ENCODE measurements at regions not wholly inside any gene's neighbourhood (a gene's known extent, or its start where the extent isn't known, plus 50 kb on each side); places are given as distances from the start of the nearest gene placed in this dataset.

GRCh38 chr1:117780687-117781475 lies 148.5 kb downstream of the GDAP2 start:
- Histone ChIP-seq H3K4me3 (replicated peaks; ENCODE audit: low read depth, low read length) (no peak overlapping the region), H3K27me3 (replicated peaks; ENCODE audit: control insufficient read depth, insufficient read depth, low read length) (no peaks in the 10 kb centered on the region; the same call in 1 of the 2 replicates), H3K36me3 (ENCODE audit: control insufficient read depth, insufficient read depth, low read length) (no peaks in the 10 kb centered on the region)
- no peak for TF ChIP-seq CTCF (IDR thresholded peaks at IDR 0.05; ENCODE audit: insufficient read depth, low read length, poor library complexity, severe bottlenecking)
- DNase-seq (ENCODE audit: extremely low read depth, insufficient read length) = no peak

- Histone ChIP-seq H3K4me3 (replicated peaks; ENCODE audit: low read depth, low read length) (no peak overlapping the region), H3K27me3 (replicated peaks; ENCODE audit: control insufficient read depth, insufficient read depth, low read length) (no peaks in the 10 kb centered on the region; the same call in 1 of the 2 replicates), H3K36me3 (ENCODE audit: control insufficient read depth, insufficient read depth, low read length) (no peaks in the 10 kb centered on the region)
- no peak for DNase-seq (ENCODE audit: extremely low read depth, insufficient read length)
- TF ChIP-seq CTCF (IDR thresholded peaks at IDR 0.05; ENCODE audit: insufficient read depth, low read length, poor library complexity, severe bottlenecking) = no peak
These were observed 147.4 kb downstream of the GDAP2 start for GRCh38 chr1:117782056-117782455.

- H3K4me3 ChIP-seq (replicated peaks; ENCODE audit: low read depth, low read length) = no peak overlapping the region
- no peaks in the 10 kb centered on the region for H3K36me3 ChIP-seq (ENCODE audit: control insufficient read depth, insufficient read depth, low read length)
- no peak for TF ChIP-seq CTCF (IDR thresholded peaks at IDR 0.05; ENCODE audit: insufficient read depth, low read length, poor library complexity, severe bottlenecking)
- no peaks in the 10 kb centered on the region; the same call in 1 of the 2 replicates for H3K27me3 ChIP-seq (replicated peaks; ENCODE audit: control insufficient read depth, insufficient read depth, low read length)
- no peak for DNase-seq (ENCODE audit: extremely low read depth, insufficient read length)
These were observed 145.6 kb downstream of the GDAP2 start for GRCh38 chr1:117783606-117784396.

- TF ChIP-seq CTCF (IDR thresholded peaks at IDR 0.05; ENCODE audit: insufficient read depth, low read length, poor library complexity, severe bottlenecking) = no peak
- DNase-seq (ENCODE audit: extremely low read depth, insufficient read length) = no peak
- no peaks in the 10 kb centered on the region for H3K36me3 ChIP-seq (ENCODE audit: control insufficient read depth, insufficient read depth, low read length)
These were observed 141.4 kb downstream of the GDAP2 start for GRCh38 chr1:117788014-117788413.

GRCh38 chr1:117793413-117793812 lies 136.0 kb downstream of the GDAP2 start:
- no peak for TF ChIP-seq CTCF (IDR thresholded peaks at IDR 0.05; ENCODE audit: insufficient read depth, low read length, poor library complexity, severe bottlenecking)
- Histone ChIP-seq H3K36me3 (ENCODE audit: control insufficient read depth, insufficient read depth, low read length) (no peaks in the 10 kb centered on the region), H3K4me3 (replicated peaks; ENCODE audit: low read depth, low read length) (no peak overlapping the region), H3K27me3 (replicated peaks; ENCODE audit: control insufficient read depth, insufficient read depth, low read length) (0 out of 2 replicates have a peak, but pooled peaks cover 2% of the 10 kb centered on the region)
- no peak for DNase-seq (ENCODE audit: extremely low read depth, insufficient read length)

More at GRCh38 chr1:117788014-117788413, 141.4 kb downstream of the GDAP2 start:
- Histone ChIP-seq H3K4me3 (replicated peaks; ENCODE audit: low read depth, low read length) (no peak overlapping the region), H3K27me3 (replicated peaks; ENCODE audit: control insufficient read depth, insufficient read depth, low read length) (no peaks in the 10 kb centered on the region; the same call in 1 of the 2 replicates)
